ENCODE measurements at regions not wholly inside any gene's neighbourhood (a gene's known extent, or its start where the extent isn't known, plus 50 kb on each side); places are given as distances from the start of the nearest gene placed in this dataset.
A peak's percentile ranks its signal among the peaks of the same experiment; 100 is the strongest.
"Not testable (repeated sequence)": the region's sequence is repeated elsewhere in the genome, so short reads cannot be mapped to it uniquely, and the experiment has no call there.

DNA sequence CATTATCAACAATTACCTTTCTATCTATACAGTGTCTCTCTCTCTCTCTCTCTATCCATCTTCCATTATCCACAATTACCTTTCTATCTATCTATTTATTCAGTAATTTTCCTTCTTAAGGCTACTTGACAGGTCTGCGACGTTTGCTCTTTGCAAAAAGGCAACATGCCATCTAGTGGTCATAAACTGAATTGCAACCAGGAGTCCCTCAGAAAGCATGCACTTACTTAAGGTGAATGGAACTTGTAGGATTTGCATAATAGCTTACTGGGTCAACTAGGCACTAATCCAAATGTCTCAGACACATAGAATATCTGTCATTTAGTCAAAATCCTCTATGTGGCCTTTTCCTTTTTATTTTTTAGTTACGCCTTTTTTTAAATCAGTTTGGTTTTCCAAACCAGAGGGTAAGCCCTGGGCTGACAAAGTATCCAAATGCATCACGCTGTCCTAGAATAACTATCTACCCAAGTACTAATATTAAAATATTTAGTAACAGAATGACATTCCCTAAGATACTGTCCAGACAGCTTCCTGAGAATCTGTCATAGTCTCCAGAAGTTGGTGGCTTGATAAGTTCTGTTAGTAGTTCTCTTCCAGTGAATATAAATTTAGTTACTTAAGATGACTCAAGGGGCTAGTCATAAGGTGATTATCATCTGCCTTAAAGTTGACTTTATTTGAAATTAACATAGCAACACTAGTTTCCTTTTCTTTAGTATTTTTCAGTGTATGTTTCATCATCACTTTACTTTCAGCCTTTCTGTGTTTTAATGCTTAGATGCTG is 208.3 kb downstream of the PPP1R3A start:
- DNase-seq (ENCODE audit: low spot score) = peak; percentile 87

DNA sequence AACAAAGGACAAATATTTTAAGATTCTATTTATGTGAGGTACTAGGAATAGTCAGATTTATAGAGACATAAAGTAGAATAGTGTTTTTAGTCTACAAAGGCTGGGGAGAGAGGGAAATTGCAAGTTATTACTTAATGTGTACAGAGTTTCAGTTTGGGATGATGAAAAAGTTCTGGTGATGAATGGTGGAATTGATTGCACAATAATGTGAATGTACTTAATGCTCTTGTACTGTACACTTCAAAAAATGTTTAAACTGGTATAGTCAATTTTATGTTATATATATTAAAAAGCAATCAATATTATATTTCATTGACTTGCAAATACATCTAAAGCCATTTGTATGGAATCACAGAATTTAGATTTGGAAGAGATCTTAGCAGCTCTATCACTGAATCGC is 213.4 kb downstream of the PPP1R3A start:
- DNase-seq (ENCODE audit: low spot score) = no peak

DNA sequence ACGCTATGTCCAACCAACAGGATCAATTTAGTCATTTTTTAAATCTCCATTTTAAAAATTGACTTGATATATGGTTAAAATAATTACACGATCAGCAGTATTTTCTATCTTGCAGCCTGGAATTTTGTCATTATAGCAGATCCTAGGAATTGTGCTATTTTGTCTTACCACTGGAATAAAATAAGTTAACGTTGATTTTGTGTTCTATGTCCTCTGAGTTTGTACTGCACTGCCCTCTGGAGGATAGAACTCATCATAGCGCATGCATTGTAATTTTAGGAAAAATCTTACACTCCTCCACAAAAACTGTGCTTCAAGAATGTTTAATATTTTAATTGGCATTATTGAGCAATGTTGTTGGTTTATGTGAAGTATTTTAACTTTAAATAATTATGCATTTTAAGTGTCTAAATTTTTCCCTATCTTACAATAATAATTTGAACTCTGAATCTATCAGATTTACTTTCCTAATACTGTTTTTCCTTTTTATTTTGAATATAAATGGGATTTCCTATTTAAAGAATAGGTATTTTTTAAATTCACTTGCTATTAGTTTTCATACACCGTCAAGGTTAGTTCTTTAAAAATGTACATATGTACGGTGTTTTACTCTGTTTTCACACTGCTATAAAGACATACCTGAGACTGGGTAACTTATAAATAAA is 220.1 kb downstream of the PPP1R3A start:
- DNase-seq (ENCODE audit: low spot score) = peak; percentile 38

DNA sequence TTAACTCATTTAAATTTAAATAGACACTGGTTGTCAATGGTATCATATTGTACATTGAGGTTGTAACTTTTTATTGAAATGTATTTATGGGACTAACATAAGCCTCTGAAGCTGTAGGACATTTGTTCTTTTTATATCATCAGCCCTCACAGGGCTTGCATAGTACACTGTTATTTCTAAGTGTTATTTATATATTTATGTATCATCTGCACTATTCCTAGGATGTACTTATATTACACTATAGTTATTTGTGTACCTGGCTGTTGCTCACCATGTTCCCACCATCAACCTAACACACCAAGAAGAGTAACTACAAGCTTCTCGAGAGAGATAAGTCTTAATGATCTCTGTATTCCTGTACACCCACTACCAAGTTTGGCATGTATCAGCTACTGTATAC is 224.7 kb downstream of the PPP1R3A start:
- DNase-seq (ENCODE audit: low spot score) = no peak

DNA sequence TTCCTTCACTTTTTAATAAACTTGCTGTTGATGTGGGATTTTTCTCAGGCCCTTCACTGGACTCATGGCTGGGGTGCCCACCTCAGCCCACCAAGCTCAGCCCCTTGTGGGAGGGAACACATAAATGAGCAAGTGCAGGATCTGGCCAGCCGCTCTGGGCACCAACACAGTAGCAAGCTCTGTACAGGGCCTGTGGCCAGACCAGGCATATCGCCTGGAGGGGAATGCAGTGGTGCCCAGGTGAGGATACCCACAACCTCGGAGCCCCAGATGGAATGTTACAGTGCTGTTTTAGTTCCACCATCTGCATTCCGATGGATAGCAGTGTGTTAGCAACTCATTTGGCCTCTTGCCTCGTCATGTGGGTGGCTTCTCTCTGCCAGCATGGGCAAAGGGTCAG is 234.6 kb downstream of the PPP1R3A start:
- no peak for DNase-seq (ENCODE audit: low spot score)

DNA sequence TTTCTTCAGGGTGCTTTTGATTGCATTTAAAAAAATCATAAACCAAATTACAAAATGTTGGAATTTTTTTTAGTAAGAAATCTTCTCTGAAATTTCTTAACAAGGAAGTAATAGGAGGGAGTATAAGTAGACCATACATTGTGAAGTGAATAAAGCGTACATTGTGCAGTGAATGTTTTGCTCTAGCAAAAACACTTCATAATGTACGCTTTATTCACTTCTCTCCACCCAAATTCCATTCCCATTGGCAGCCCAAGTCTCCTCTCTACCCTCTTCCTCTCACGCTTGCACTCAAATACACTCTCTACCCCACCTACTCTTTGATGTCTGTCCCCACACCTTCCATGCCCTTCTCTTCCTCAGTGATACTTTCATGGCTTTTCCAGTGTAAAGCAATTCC is 241.0 kb downstream of the PPP1R3A start:
- DNase-seq (ENCODE audit: low spot score) = no peak

DNA sequence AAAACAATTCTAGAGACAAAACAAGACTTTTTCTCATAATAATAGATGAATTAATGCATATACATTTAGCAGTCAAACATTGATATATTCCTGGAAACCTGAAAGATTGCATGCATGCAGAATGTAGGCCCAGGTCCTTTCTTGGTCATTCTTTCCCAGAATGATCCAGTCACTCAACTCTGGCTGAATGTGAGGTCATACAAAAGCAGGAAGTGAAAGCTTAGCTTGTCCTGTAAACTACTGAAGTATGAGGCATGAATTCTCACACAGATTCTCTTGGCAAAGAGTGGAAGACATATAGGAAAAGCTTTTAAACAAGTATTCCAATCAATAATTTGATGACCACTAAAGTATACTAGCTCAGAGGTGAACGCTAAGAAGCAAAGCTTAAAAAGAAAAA is 253.9 kb downstream of the PPP1R3A start:
- DNase-seq (ENCODE audit: low spot score) = no peak

DNA sequence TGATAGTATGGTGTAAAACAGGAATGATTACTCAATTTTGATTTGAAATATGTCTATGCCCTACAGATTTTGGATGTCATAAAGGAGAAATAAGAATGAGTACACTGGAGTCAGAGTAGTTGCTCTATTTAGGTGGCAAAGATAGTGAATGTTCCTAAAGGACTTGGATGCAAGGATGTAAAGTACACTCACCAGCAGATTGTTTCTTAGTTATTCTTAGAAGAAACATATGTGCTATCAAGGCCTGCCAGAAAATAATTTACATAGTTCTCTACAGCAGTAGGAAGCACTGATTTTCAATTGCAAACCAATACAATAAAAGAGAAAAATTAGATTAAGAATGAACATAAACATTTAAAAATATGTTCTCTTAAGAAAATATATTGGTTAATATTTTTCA is 259.4 kb downstream of the PPP1R3A start:
- DNase-seq (ENCODE audit: low spot score) = no peak

DNA sequence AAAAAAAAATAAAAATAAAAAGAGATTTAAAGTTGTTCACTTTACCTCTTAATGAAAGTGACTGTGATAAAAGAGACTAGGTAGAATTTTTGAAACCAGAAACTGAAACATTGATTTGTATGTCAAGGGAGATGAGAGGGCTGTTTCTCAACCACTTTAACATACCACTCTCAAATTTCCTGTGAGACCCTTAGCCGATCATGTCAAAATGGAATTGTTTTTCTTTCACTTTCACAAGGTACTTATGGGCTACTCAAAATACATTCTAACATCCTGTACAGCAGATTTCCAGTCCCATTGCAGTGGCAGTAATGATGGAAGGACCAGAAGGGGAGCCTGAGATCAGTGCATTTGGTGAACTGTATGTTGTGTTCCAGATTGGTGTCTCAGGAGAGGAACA is 261.2 kb downstream of the PPP1R3A start:
- DNase-seq (ENCODE audit: low spot score) = no peak

DNA sequence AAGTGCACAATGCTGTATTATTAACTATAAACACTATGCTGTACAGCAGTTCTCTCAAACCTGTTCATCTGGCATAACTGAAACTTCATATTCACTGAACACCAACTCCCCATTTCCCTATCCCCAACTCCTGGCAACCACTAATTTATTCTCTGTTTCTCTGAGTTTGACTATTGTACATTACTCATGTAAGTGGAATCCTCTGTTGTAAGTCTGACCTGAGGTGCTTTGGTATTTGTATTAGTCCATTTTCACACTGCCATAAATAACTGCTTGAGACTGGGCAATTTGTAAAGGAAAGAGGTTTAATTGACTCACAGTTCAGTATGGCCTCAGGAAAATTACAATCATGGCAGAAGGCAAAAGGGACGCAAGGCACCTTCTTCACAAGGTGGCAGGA is 266.3 kb downstream of the PPP1R3A start:
- DNase-seq (ENCODE audit: low spot score) = no peak

DNA sequence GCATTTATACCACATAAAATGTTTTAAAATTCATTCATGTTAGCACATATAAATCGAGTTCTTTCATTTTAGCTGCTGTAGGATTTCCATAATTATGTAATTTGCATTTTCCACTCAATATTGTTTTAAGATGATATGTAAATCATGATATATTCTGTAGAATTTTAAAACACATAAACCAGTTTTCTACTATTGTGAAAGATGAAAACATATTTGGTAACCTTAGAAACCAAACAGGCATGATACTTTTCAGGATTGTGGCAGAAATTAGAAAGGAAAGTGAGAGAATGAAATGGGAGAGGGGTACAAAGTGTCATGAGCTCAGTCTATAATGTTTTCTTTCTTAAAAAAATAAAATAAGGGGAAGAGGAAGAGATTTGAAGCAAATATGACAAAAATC is 269.3 kb downstream of the PPP1R3A start:
- no peak for DNase-seq (ENCODE audit: low spot score)

DNA sequence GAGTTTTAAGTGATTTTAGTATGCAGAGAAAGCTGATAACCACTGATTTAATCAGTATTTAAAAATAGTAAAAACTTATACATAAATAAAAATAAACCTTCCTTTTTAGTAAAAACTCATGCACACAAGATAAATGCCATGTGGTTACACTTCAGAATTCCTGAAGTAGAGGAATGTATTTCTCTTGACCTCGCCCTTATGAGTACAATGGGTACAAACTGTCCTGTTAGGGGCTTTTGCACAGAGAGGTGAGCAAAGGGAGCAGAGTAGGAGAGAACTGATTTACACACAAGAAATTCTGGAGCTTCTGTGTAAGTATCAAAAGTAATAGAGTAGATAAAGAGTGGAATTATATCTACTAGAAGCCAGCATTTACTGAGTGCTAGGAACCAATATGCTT is 279.6 kb downstream of the PPP1R3A start:
- DNase-seq (ENCODE audit: low spot score) = no peak

DNA sequence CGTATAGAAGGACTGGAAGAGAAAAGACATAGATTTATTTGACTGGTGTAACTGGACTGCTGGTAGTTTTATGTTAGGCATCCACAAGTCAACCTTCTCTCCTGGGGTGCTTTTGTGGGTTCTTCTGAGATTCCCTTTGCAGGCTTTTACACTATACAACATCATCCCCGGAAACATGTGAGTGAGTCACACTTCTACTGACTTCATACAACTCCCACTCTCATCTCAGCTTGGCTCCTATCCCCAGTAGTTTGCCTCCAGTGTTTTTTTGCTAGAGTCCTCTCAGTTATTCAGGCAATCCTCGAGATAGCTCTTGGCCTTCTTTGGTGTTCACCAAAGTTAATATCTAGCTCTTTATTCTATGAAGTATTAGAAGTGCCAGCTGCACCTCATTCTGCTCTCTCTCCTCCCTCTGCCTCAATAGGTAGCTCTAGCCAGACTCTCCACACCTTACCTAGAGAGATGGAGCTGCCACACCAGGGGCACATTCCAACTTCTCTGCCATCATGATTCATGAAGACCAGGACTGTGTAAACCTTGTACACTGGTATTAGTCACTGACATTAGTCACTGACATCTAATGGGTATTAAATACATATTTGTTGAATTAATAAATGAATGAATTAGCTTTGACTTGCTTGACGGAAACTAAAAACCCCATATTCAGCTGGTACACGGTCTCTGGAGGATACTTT is 281.9 kb downstream of the PPP1R3A start:
- no peak for DNase-seq (ENCODE audit: low spot score)

DNA sequence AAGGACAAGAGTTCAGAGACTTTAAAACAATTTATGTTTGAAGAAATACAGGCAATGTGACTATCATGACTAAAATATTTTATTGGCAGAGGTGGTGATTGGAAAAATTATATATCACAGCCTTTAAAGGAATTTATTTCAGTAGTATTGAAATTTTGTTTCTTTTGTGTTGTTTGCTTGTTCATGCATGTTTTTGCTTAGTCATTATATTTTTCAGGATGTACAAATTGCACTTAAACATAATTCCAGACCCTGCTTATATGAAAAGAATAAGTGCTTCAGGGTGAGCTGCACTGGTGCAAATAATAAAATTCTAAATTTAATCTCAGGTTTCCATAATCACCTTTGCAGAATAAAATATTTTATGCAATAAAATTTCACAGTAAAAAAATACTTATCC is 283.3 kb downstream of the PPP1R3A start:
- DNase-seq (ENCODE audit: low spot score) = no peak

DNA sequence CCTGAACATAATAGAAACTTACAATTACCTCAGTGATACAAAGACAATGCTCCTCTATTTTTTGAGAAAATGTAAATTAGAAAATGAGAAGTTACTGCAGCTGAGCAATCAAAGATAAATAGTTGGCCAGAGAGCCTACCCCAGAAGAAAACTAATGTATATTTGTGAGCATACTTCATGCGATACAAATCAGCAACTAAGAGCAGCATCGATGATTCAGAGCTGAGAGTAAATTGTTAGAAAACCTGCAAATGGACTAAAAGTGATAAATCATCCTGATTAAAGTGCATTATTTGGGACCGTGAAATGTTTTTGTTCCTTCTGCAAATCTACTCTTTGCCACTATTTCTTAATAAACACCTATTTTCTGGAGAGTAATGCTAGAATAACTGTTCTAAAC is 285.7 kb downstream of the PPP1R3A start:
- DNase-seq (ENCODE audit: low spot score) = no peak

DNA sequence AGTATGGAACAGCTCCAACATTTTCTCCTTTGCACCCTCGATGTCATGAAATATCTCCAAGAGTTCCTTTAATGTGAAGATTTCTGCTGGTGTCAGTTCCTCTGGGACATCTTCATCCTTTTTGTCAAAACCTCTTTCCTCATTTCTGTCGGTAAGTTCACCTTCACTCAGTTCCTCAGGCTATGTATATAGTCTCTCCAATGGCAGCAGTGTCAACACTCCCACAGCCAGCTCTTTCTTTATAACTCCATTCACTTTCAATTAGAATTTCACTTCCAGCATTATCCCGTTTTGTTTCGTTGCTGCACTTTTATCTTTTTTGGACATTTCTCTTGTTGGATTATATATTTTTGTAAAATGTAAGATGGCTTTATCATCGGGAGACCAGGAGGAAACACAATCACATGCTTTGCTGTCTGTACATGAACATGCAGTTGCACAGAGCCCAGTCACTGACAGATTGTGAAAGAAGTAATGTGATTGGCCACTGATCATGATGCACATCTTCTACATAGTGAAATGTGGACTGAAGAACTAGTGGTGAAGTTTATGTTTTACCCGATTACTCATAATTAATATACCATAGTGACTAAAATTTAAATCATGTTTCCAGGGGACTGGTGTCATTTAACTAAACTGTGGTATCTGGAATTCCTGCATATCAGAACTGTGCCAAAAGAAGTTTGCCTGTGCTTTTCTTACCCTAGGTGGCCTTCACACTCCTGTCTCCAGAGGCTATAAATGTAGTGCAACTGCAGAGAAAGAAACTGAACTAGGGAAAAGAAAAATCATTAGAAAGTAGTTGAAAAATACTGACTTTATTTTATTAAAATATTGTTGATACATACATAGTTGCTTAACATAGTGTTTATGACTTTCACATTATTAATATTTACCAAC is 289.6 kb downstream of the PPP1R3A start:
- peak; percentile 9 for DNase-seq (ENCODE audit: low spot score)

DNA sequence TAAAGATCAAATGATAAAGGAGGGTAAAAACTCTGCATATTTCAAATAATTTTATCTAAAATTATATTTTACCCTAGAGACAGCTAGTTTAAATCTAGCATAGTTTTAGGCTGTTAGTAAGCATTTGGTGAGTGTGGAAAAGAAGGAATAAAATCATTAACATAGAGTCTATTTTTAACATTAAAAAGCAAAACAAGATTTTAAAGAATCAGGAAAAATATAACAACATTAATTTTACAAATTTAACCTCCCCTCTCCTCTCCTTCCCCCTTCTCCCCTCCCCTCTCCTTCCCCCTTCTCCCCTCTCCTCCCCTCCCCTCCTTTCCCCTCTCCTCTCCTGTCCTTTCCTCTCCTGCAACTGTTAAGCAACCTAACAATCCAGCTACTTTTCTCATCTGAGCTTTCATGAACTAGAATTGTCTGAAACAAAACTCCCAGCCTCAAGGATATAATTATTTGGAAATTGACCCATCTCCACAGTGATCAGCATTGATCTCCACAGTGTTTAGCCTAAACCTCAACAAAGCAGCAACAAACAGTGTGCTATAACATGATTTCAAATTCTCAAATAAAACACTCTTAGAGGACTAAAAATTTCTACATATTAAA is 293.2 kb downstream of the PPP1R3A start:
- no peak for DNase-seq (ENCODE audit: low spot score)

DNA sequence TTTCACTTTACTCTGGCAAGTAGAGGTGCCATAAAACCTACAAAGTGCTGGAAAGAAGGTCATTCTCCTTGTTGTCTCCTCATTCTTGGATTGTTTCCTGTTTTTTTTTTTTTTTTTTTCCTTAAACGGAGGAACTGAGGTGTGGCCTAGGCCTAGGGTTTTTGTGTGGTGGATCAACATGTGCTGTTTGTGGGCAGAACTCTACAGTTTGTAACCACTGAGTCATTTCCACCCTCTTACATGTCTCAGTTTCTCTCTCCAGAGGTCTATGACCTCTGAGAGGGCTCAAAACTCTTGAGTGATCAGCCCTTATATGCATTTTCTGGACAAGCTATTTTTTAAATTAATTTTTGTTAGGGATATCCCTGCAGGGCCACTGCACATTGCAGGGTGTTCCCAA is 296.0 kb downstream of the PPP1R3A start:
- no peak for DNase-seq (ENCODE audit: low spot score)

DNA sequence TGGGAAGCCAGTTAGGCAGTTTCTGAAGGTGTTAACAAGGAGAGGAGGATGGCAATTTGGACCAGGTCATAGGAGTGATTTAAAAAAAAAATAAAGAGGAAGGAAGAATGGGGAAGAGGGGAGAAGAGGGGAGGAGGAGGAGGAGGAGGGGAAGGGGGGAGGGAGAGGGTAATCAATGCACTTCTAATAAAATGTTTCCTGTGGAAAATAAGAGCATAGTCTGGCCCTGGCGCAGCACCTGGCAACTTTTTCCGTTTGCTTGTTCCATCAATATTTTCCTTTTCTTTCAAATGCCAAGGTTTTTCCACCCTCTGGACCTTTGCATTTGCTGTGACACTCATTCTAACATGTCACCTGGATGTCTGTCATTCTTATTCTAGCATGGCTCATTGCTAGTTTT is 308.2 kb downstream of the PPP1R3A start:
- no peak for DNase-seq (ENCODE audit: low spot score)

DNA sequence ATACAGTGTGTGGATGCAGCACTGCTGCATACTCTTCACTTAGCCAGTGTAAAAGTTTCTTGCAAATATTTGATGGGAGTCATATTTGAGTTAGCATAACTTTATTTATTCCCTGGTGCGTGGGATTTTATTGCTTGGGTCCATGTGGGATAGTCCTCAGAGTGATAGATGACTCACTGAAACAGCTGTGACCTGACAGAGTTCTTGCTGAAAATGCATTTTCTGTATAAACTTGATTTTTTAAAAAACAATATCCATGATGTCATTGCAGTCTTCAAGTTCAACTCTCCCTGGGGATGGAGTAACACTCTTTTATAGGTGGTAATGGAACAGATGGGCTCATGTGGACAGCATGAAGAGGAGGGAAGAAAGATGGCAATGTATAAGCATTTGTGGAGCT is 310.0 kb downstream of the PPP1R3A start:
- no peak for DNase-seq (ENCODE audit: low spot score)

DNA sequence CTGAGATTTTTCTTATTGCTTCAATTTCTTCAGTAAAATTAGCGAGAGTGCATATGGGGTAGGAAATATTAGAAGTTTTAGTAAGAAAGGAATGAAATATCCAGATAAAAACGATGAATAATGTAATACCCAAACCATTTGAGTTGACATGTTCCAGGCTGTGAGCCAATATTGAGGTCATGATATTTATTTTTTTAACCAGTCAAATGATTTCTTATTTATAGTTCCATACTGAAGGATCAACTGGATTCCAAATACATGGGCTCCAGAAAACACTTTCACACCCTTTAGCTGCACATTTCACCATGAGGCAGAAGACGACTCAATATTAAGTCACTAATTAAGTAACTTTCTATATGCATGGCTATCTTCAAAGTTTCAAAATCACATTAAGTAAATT is 312.5 kb downstream of the PPP1R3A start:
- DNase-seq (ENCODE audit: low spot score) = no peak

DNA sequence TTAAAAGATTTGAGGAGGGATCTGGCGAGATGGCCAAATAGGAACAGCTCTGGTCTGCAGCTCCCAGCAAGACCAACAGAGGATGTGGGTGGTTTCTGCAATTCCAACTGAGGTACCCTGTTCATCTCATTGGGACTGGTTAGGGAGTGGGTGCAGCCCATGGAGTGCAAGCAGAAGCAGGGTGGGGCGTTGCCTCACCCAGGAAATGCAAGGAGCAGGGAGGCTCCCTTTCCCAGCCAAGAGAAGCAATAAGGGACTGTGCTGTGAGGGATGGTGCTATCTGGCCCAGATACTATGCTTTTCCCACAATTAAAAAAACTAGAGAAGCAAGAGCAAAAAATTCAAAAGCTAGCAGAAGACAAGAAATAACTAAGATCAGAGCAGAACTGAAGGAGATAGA is 318.4 kb downstream of the PPP1R3A start:
- not testable (repeated sequence) for DNase-seq (ENCODE audit: low spot score)

Measured in LoVo (cell line).